ENCODE measurements at regions not wholly inside any gene's neighbourhood (a gene's known extent, or its start where the extent isn't known, plus 50 kb on each side); places are given as distances from the start of the nearest gene placed in this dataset.

DNA sequence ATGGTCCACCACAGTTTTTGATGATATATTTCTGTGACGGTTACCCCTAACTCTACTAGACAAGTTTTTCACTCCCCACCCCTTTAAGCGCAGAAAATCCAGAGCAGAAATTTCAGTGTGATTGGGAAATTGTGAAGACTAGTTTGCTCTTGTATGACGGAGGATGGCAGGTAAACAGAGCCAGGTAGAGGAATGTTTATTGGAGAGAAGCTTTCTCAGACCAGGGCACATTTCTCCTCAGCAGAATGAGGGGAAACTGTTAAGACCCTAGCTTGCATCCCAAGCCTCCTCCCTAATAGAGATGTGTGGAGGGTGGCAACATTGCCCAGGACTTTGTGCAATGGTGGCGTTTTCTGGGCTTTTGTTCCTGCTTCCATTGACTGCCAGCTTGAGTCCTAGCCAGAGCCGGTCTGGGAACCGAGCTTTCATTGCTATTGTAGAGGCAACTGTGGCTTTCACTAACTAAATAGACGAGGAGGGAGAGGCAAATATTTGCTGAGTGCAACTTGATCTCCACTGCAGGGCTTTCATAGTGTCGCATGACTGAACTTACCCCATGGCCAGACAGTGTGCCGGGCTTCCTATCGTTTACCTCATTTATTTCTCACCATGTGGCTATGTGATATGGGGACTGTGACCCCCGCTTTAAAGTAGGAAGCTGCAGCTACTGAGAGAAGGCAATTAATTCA, 159.6 kb upstream of the MPHOSPH6 start:
- no peak for DNase-seq (ENCODE audit: low read depth)
- no peak overlapping the region for H3K4me3 ChIP-seq (ENCODE audit: low read depth, low read length)
- no peak for TF ChIP-seq CTCF (IDR thresholded peaks at IDR 0.05; ENCODE audit: insufficient read depth, low read depth, low read length)

DNA sequence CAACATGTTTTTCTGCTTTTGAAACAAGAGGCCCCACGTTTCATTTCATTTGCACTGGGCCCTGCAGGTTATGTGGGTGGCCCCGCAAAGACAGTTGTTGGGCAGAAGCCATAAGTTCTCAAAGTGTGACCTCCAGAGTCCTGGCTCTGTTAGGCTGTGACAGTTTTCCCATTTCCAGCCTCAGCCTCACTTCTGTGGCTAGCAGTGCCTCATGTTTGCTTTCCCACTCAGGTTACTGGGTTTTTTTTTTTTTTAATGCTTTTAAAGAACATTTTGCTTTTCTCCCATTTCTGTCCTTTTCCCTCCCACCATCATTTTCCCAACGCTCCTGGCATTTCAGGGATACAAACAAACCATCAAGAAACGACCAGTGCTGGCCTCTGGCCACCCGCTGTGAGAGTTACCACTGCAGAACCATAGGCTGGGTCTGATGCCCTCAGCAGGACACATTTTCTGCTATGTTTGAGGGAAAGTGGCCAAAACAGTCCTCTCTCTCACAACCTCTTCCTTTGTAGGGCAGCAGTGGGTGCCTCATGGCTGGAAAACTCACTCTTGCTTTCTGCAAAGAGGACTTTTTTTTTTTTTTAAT, 159.0 kb upstream of the MPHOSPH6 start:
- no peak for DNase-seq (ENCODE audit: low read depth)
- H3K4me3 ChIP-seq (ENCODE audit: low read depth, low read length): no peak overlapping the region
- no peak for TF ChIP-seq CTCF (IDR thresholded peaks at IDR 0.05; ENCODE audit: insufficient read depth, low read depth, low read length)

DNA sequence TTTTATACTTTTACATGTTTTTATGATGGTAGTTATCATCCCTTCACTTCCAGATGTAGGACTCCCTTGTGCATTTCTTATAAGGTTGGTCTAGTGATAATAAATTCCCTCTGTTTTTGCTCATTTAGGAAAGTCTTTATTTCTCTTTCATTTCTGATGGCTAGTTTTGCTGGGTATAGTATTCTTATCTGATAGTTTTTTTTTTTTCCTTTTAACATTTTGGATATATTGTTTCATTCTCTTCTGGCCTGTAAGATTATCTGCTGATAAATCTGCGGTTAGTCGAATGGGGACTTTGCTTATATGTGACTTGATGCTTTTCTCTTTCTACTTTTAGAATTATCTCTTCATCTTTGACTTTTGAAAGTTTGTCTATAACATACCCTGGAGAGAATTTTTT, 153.1 kb upstream of the MPHOSPH6 start:
- no peak overlapping the region for H3K4me3 ChIP-seq (ENCODE audit: low read depth, low read length)
- TF ChIP-seq CTCF (IDR thresholded peaks at IDR 0.05; ENCODE audit: insufficient read depth, low read depth, low read length): no peak
- DNase-seq (ENCODE audit: low read depth): no peak

- H3K4me3 ChIP-seq (ENCODE audit: low read depth, low read length): no peak overlapping the region
- DNase-seq (ENCODE audit: low read depth): no peak
- TF ChIP-seq CTCF (IDR thresholded peaks at IDR 0.05; ENCODE audit: insufficient read depth, low read depth, low read length): no peak
These were observed 152.2 kb upstream of the MPHOSPH6 start for GRCh38 chr16:82322177-82322576.

DNA sequence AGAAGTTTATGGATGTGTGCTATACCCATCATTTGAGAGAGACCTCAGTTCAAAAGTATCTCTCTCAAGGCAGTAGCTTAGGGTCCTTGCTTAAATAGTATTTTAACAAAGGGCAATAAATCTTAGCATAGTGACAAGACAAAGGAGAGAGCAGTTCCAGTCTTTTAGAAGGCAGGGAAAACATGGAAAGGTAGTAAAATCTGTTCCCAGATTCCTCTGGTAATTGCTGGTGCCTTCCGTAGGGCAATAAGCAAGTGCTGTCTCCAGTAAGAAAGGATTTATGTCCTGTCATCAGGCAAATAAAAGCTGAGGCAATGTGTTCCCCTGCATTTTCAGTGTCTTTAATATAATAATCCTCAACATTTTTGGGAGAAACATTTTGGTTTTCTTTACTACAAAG, 149.0 kb upstream of the MPHOSPH6 start:
- no peak for TF ChIP-seq CTCF (IDR thresholded peaks at IDR 0.05; ENCODE audit: insufficient read depth, low read depth, low read length)
- DNase-seq (ENCODE audit: low read depth): no peak
- no peak overlapping the region for H3K4me3 ChIP-seq (ENCODE audit: low read depth, low read length)

DNA sequence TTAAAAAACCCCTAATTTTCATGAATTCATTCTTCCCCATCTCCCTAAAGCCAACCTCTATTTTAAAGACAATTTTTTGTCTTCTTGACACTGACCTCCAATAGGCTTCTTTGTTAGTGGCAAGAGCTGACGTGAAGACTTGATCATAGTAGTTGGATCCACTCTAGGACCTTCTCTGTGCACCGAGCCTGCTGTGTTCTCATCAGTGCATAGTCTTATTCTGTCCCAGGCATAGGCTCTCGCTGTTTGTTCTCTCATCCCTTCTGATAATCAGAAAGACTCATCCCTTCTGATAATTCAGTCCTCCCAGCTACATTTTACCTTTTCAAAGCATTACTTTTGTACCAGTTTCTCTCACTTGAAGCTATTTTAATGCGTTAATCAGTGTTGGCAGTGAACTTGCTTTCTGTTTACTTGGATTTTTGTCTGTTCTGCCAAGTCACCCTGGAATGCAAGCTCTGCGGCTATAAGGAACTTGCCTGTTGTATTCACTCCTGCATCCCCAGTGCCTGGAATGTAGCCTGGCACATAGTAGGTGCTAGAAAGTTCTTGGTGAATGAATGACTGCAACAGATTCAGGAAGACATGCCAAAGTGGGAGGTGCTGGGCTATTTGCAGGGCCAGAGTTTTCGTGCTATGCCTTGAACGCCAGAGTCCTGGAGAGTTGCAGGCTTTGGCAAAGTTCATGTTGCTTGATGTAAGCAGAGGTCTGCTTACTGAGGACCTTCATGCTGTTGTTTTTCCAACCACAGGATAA, 147.6 kb upstream of the MPHOSPH6 start:
- TF ChIP-seq CTCF (IDR thresholded peaks at IDR 0.05; ENCODE audit: insufficient read depth, low read depth, low read length): no peak
- no peak overlapping the region for H3K4me3 ChIP-seq (ENCODE audit: low read depth, low read length)
- no peak for DNase-seq (ENCODE audit: low read depth)
